ENCODE measurements at regions not wholly inside any gene's neighbourhood (a gene's known extent, or its start where the extent isn't known, plus 50 kb on each side); places are given as distances from the start of the nearest gene placed in this dataset.

DNA sequence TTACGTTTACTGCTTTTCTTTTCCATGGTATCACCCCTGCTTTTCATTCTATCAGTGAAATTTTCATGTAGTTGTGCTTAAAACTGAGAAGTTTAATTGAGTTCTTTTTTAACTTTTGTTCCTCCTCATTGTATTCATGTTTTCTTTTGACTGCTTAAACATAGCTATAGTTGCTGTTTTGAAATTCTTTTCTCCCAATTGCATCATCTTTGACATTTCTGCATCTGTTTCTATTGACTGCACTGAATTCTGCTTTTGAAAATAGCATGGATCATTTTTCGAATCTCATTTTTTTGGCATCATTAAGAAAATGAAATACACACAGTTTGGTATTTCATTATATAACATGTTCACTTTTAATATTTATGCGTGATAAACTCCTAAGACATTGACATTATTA is 694.9 kb downstream of the MECOM start (continued):
- TF ChIP-seq, protein P1, sequence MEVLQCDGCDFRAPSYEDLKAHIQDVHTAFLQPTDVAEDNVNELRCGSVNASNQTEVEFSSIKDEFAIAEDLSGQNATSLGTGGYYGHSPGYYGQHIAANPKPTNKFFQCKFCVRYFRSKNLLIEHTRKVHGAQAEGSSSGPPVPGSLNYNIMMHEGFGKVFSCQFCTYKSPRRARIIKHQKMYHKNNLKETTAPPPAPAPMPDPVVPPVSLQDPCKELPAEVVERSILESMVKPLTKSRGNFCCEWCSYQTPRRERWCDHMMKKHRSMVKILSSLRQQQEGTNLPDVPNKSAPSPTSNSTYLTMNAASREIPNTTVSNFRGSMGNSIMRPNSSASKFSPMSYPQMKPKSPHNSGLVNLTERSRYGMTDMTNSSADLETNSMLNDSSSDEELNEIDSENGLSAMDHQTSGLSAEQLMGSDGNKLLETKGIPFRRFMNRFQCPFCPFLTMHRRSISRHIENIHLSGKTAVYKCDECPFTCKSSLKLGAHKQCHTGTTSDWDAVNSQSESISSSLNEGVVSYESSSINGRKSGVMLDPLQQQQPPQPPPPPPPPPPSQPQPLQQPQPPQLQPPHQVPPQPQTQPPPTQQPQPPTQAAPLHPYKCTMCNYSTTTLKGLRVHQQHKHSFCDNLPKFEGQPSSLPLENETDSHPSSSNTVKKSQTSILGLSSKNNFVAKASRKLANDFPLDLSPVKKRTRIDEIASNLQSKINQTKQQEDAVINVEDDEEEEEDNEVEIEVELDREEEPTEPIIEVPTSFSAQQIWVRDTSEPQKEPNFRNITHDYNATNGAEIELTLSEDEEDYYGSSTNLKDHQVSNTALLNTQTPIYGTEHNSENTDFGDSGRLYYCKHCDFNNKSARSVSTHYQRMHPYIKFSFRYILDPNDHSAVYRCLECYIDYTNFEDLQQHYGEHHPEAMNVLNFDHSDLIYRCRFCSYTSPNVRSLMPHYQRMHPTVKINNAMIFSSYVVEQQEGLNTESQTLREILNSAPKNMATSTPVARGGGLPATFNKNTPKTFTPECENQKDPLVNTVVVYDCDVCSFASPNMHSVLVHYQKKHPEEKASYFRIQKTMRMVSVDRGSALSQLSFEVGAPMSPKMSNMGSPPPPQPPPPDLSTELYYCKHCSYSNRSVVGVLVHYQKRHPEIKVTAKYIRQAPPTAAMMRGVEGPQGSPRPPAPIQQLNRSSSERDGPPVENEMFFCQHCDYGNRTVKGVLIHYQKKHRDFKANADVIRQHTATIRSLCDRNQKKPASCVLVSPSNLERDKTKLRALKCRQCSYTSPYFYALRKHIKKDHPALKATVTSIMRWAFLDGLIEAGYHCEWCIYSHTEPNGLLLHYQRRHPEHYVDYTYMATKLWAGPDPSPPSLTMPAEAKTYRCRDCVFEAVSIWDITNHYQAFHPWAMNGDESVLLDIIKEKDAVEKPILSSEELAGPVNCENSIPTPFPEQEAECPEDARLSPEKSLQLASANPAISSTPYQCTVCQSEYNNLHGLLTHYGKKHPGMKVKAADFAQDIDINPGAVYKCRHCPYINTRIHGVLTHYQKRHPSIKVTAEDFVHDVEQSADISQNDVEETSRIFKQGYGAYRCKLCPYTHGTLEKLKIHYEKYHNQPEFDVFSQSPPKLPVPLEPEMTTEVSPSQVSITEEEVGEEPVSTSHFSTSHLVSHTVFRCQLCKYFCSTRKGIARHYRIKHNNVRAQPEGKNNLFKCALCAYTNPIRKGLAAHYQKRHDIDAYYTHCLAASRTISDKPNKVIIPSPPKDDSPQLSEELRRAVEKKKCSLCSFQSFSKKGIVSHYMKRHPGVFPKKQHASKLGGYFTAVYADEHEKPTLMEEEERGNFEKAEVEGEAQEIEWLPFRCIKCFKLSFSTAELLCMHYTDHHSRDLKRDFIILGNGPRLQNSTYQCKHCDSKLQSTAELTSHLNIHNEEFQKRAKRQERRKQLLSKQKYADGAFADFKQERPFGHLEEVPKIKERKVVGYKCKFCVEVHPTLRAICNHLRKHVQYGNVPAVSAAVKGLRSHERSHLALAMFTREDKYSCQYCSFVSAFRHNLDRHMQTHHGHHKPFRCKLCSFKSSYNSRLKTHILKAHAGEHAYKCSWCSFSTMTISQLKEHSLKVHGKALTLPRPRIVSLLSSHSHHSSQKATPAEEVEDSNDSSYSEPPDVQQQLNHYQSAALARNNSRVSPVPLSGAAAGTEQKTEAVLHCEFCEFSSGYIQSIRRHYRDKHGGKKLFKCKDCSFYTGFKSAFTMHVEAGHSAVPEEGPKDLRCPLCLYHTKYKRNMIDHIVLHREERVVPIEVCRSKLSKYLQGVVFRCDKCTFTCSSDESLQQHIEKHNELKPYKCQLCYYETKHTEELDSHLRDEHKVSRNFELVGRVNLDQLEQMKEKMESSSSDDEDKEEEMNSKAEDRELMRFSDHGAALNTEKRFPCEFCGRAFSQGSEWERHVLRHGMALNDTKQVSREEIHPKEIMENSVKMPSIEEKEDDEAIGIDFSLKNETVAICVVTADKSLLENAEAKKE (CRISPR knock-in tag; IDR thresholded peaks at IDR 0.05): no peak
- no peak for TF ChIP-seq ZNF331 (CRISPR knock-in tag; IDR thresholded peaks at IDR 0.05; ENCODE audit: low read depth)
- TF ChIP-seq NANOG (IDR thresholded peaks at IDR 0.05; ENCODE audit: borderline replicate concordance): no peak
- TF ChIP-seq, protein P2, sequence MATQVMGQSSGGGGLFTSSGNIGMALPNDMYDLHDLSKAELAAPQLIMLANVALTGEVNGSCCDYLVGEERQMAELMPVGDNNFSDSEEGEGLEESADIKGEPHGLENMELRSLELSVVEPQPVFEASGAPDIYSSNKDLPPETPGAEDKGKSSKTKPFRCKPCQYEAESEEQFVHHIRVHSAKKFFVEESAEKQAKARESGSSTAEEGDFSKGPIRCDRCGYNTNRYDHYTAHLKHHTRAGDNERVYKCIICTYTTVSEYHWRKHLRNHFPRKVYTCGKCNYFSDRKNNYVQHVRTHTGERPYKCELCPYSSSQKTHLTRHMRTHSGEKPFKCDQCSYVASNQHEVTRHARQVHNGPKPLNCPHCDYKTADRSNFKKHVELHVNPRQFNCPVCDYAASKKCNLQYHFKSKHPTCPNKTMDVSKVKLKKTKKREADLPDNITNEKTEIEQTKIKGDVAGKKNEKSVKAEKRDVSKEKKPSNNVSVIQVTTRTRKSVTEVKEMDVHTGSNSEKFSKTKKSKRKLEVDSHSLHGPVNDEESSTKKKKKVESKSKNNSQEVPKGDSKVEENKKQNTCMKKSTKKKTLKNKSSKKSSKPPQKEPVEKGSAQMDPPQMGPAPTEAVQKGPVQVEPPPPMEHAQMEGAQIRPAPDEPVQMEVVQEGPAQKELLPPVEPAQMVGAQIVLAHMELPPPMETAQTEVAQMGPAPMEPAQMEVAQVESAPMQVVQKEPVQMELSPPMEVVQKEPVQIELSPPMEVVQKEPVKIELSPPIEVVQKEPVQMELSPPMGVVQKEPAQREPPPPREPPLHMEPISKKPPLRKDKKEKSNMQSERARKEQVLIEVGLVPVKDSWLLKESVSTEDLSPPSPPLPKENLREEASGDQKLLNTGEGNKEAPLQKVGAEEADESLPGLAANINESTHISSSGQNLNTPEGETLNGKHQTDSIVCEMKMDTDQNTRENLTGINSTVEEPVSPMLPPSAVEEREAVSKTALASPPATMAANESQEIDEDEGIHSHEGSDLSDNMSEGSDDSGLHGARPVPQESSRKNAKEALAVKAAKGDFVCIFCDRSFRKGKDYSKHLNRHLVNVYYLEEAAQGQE (IDR thresholded peaks at IDR 0.05; ENCODE audit: unreplicated experiment): no peak
- TF ChIP-seq, protein P3, sequence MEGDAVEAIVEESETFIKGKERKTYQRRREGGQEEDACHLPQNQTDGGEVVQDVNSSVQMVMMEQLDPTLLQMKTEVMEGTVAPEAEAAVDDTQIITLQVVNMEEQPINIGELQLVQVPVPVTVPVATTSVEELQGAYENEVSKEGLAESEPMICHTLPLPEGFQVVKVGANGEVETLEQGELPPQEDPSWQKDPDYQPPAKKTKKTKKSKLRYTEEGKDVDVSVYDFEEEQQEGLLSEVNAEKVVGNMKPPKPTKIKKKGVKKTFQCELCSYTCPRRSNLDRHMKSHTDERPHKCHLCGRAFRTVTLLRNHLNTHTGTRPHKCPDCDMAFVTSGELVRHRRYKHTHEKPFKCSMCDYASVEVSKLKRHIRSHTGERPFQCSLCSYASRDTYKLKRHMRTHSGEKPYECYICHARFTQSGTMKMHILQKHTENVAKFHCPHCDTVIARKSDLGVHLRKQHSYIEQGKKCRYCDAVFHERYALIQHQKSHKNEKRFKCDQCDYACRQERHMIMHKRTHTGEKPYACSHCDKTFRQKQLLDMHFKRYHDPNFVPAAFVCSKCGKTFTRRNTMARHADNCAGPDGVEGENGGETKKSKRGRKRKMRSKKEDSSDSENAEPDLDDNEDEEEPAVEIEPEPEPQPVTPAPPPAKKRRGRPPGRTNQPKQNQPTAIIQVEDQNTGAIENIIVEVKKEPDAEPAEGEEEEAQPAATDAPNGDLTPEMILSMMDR (conservative IDR thresholded peaks at IDR 0.05; ENCODE audit: low read depth in 2 of 2): no peak
- TF ChIP-seq, protein P4, sequence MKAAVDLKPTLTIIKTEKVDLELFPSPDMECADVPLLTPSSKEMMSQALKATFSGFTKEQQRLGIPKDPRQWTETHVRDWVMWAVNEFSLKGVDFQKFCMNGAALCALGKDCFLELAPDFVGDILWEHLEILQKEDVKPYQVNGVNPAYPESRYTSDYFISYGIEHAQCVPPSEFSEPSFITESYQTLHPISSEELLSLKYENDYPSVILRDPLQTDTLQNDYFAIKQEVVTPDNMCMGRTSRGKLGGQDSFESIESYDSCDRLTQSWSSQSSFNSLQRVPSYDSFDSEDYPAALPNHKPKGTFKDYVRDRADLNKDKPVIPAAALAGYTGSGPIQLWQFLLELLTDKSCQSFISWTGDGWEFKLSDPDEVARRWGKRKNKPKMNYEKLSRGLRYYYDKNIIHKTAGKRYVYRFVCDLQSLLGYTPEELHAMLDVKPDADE (IDR thresholded peaks at IDR 0.05): no peak

Data from GM23338 (cell line).